GM13977 (cell line): ENCODE measurements at regions not wholly inside any gene's neighbourhood (a gene's known extent, or its start where the extent isn't known, plus 50 kb on each side); places are given as distances from the start of the nearest gene placed in this dataset.

Experiments used
- DNase-seq: peaks from one replicate; pipeline ENCODE4 v3.0.0; 2012; ENCODE audit warnings: low spot score
- CTCF ChIP-seq: IDR thresholded peaks from 2 replicates; pipeline ENCODE4 v1.5.1; 2012; ENCODE audit warnings: mild to moderate bottlenecking, control low read depth; ENCODE audit not compliant: insufficient read depth; ENCODE audit errors: extremely low read depth, missing control alignments
- in situ Hi-C: fragments of 300-500 bp; cut with MboI; formaldehyde crosslinking; loops from one replicate; pipeline ENCODE4 v1.12.0; 2022; ENCODE audit warnings: low sequenced_read_pairs, low pct_unique_long_range_greater_than_20kb, mixed read lengths, inconsistent platforms; ENCODE audit not compliant: unreplicated experiment

DNA sequence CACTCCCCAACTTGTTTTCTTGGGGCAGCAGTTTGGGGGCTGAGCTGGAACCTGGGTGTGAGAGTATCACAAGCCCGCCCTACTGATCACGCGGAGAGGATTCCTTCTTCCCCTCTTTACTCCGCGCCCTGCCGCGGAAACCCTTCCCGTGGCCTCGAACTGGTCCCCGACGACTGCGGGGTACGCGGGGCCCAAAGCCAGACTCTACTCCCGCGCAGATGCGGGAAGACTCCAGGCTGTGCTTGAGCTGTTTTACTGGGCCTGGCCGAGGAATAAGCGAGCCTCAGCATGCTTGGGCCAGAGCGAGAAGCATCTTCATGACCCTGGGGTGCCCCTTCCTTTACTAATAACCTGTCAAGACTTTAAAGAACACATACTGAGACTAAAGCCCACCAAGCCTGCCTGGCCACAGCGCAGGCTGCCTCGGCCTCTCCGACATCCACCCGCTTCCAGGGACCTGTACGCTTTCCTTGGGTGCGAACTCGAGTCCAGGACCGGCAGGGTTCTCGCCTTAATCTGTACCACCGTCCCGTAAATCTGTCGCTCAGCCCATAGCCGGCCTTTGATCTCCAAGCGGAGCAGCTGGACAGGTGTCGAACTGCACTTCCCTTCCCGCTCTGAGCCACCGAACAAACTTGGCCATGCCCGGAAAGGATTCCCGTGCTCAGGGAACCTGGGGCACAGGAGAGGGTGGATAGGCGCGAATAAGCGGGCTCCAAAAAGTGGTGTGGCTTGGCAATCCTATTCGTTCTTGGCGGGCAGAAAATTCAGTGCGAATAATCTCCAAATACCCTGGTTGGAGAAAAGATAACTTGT is 55.0 kb upstream of the TMEM33 start:
- DNase-seq = no peak
- in situ Hi-C loops = loop anchor here (10.0 to 25.0 kb wide), 2 partner anchors 195 to 593 kb away; no protein-coding TSS in a partner anchor
- no peak for TF ChIP-seq CTCF

- DNase-seq = no peak
- in situ Hi-C loops = loop anchor here (25.0 kb wide), 1 partner anchor 592 kb away; no protein-coding TSS in a partner anchor
- TF ChIP-seq CTCF = no peak
Measured at GRCh38 chr4:41879552-41879951, 55.7 kb upstream of the TMEM33 start.

- no peak for DNase-seq
- no peak for TF ChIP-seq CTCF
- in situ Hi-C loops = loop anchor here (25.0 kb wide), 1 partner anchor 592 kb away; no protein-coding TSS in a partner anchor
Measured at GRCh38 chr4:41878991-41879491, 56.2 kb upstream of the TMEM33 start.

DNA sequence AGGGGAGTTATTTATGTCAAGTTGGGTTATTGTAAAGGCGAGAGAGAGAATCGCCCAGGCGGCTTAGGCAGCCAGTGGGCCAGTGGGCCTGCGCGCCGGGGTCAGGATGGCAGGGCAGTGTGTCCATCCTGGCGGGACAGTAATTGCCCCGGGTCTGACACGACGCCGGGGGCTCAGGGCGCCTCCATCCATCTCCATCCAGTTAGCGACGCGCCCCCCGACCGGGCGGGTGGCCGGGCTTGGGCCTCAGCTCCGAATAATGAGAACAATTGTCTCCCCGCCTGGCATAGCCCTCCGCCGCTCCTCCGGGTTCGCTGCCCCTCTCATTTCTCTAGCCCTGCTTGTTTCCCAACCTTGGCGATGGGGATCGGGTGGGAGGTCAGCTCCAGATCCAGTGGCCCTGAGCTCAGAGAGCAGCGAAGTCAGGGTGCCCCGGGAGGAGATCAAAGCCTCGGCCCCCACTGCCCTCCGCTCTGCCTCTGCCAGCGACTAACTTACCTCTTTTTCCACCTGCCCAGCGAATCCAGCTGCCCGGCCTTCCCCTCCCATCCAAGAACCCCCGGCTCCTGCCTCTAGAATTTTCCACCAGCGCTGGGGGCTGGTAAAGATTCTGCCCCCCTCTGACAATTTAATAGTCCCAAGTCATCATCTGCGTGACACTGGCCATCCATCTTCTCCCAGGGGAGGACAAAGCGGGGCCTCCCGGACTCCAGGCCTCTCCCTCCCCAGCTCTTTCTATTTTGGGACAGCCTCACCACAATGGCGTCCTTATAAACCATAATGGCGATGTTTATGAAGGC is 56.9 kb upstream of the TMEM33 start:
- TF ChIP-seq CTCF = no peak
- DNase-seq = no peak
- in situ Hi-C loops = loop anchor here (25.0 kb wide), 1 partner anchor 591 kb away; no protein-coding TSS in a partner anchor

GRCh38 chr4:41877020-41877796 is 58.0 kb upstream of the TMEM33 start:
- DNase-seq = no peak
- TF ChIP-seq CTCF = no peak
- in situ Hi-C loops = loop anchor here (25.0 kb wide), 1 partner anchor 590 kb away; no protein-coding TSS in a partner anchor

- no peak for TF ChIP-seq CTCF
- in situ Hi-C loops = loop anchor here (25.0 kb wide), 1 partner anchor 588 kb away; no protein-coding TSS in a partner anchor
- no peak for DNase-seq
Measured at GRCh38 chr4:41874873-41875272, 60.4 kb upstream of the TMEM33 start.
